ENCODE measurements at regions not wholly inside any gene's neighbourhood (a gene's known extent, or its start where the extent isn't known, plus 50 kb on each side); places are given as distances from the start of the nearest gene placed in this dataset.

DNA sequence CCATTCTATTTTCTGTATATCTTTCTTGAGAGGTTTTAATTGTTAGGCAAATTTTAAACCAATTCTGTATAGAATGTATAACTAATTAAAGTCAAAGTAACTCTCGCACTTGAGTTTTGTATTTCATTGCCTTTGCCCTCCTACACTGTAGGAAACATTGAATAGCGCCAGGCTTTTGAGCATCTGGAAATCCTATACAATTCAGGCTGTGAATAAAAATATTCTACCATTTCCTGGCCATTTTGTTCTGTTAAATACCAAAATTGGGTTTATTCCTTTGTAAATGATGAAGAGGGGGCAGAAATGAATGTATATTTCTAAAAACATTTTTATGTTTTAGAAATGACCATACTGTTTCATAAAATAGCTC, 571.8 kb upstream of the CLINT1 start:
- no peaks in the 10 kb centered on the region for H3K36me3 ChIP-seq
- intact Hi-C loops (cut with DNase I) = no loop called here
- FAIRE-seq = no peak
- no peak for ATAC-seq
- no peak for DNase-seq
- H3K27ac ChIP-seq = no peak overlapping the region
- TF ChIP-seq, protein P1, sequence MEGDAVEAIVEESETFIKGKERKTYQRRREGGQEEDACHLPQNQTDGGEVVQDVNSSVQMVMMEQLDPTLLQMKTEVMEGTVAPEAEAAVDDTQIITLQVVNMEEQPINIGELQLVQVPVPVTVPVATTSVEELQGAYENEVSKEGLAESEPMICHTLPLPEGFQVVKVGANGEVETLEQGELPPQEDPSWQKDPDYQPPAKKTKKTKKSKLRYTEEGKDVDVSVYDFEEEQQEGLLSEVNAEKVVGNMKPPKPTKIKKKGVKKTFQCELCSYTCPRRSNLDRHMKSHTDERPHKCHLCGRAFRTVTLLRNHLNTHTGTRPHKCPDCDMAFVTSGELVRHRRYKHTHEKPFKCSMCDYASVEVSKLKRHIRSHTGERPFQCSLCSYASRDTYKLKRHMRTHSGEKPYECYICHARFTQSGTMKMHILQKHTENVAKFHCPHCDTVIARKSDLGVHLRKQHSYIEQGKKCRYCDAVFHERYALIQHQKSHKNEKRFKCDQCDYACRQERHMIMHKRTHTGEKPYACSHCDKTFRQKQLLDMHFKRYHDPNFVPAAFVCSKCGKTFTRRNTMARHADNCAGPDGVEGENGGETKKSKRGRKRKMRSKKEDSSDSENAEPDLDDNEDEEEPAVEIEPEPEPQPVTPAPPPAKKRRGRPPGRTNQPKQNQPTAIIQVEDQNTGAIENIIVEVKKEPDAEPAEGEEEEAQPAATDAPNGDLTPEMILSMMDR (IDR thresholded peaks at IDR 0.05) = no peak
- WGBS, 2 donors = 95 to 98% methylated on average over 2 of the region's 2 CpGs
- no peaks in the 10 kb centered on the region for H3K4me1 ChIP-seq
- H3K4me3 ChIP-seq = no peak overlapping the region
- no peaks in the 10 kb centered on the region for H3K9me3 ChIP-seq
- H3K27me3 ChIP-seq = no peaks in the 10 kb centered on the region

DNA sequence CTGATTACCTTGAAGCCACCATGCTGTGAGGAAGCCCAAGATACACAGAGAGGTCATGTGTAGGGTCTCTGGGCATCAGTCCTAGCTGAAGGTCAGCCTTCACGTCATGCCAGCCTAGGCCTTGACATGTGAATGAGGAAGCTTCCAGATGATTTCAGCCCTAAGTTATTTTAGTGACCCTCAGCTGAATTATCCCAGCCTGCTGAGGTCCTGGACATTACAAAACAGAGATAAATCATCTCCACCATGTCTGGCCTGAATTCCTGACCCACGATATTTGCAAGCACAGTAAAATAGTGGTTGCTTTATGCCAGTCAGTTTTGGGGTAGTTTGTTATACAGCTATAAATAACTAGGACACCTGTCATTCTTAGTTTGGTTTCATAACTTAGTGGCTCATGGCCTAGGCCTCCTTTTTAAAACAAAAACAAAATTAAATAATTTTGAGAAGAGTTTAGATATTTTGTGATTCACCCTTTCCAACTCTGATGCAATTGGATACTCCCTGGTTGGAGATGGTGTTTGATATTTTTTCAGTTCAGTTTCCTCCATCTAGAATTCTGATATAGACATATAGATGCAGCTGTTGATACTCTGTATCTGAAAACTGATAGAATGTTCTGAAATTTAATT, 571.3 kb upstream of the CLINT1 start:
- Histone ChIP-seq H3K27ac (no peak overlapping the region), H3K9me3 (no peaks in the 10 kb centered on the region), H3K27me3 (no peaks in the 10 kb centered on the region), H3K36me3 (no peaks in the 10 kb centered on the region), H3K4me1 (no peaks in the 10 kb centered on the region), H3K4me3 (no peak overlapping the region)
- ATAC-seq (no peak), DNase-seq (no peak), FAIRE-seq (no peak)
- intact Hi-C loops (cut with DNase I) = no loop called here
- 66% methylated on average over 2 of the region's 2 CpGs for WGBS, 2 donors
- TF ChIP-seq, protein P1 (IDR thresholded peaks at IDR 0.05) = no peak

DNA sequence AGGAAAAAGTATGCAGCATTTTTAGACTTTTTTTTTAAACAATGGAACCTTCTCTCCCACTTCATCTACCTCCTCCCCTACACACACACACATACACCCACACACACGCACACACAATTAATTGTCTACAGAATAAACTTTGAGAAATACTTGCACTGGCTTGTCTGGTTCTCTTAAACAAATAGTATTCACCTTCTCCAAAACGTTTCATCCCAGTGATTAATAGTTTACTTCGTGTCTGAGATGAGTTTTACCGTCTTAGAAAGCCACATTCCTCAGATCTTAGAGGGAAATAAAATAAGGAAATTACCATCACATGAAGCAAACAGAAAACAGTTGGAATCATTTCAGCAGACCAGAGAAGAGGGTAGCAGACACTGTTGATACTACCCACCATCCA, 570.6 kb upstream of the CLINT1 start:
- no peak for ATAC-seq
- intact Hi-C loops (cut with DNase I) = no loop called here

DNA sequence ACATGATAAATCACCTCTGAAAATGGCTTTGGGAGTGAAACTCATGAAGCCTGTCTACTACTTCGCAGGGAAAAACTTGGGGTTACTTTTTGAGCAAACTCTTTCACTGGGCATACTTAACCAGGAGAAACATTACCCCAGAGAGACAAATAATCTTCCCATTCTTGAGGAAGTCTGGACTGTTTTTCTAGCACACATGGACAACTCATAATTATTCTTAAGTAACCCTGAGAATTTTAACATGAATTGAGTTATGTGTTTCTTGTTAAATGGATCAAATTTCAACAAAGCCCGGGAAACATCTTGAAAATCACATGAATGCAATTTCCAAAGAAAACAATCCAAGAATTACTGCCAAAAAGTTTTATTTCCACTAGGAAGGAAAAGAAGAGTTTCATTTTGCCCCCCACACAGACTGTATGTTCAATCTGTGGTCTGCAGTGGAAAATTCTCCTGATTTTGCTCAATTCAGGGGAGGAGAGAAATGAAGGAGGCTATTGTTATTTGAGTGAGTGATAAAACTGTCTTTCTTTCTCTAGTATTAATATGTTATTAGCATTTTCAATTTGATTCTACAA, 564.8 kb upstream of the CLINT1 start:
- H3K27me3 ChIP-seq = no peaks in the 10 kb centered on the region
- intact Hi-C loops (cut with DNase I) = no loop called here
- TF ChIP-seq, protein P1 (IDR thresholded peaks at IDR 0.05) = no peak
- H3K4me3 ChIP-seq = no peak overlapping the region
- WGBS, 2 donors = 82 to 88% methylated on average over 2 of the region's 2 CpGs
- no peaks in the 10 kb centered on the region for H3K9me3 ChIP-seq
- H3K4me1 ChIP-seq = no peaks in the 10 kb centered on the region
- H3K36me3 ChIP-seq = no peaks in the 10 kb centered on the region
- ATAC-seq = no peak
- no peak for DNase-seq
- H3K27ac ChIP-seq = no peak overlapping the region
- FAIRE-seq = no peak

More for the DNA sequence above, 570.6 kb upstream of the CLINT1 start:
- Histone ChIP-seq H3K4me1 (no peaks in the 10 kb centered on the region), H3K9me3 (no peaks in the 10 kb centered on the region), H3K27me3 (no peaks in the 10 kb centered on the region), H3K27ac (no peak overlapping the region), H3K36me3 (no peaks in the 10 kb centered on the region), H3K4me3 (no peak overlapping the region)
- FAIRE-seq (no peak), DNase-seq (no peak)
- TF ChIP-seq, protein P1 (IDR thresholded peaks at IDR 0.05) = no peak
- 50 to 55% methylated on average over 4 of the region's 4 CpGs for WGBS, 2 donors

All from pancreas (tissue), 10 donors.